ENCODE measurements at regions not wholly inside any gene's neighbourhood (a gene's known extent, or its start where the extent isn't known, plus 50 kb on each side); places are given as distances from the start of the nearest gene placed in this dataset.

DNA sequence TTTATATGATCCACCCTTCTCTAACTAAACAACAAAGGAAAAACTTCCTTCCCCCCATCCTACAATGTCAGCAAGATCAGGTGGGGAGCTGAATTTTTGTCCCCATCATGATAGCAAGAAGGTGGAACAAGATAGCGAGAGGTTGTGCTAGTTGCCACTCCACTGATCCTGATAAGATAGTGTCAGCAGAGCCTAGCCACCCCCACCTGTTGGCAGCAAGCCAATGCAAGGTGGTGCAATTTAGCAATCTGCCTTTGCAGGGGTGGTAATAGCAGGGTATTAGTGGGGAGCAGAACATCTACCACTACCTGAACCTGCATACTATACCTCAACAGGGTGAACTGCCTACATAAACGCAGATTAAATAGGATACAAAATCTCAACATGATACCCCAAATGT, 80.2 kb upstream of the MAMLD1 start:
- TF ChIP-seq POLR2A (IDR thresholded peaks at IDR 0.05; ENCODE audit: low read length) = no peak
- no peak for TF ChIP-seq GATA1 (IDR thresholded peaks at IDR 0.05; ENCODE audit: low read depth, low read length)

Data from erythroblast (primary cell).